ENCODE measurements at regions not wholly inside any gene's neighbourhood (a gene's known extent, or its start where the extent isn't known, plus 50 kb on each side); places are given as distances from the start of the nearest gene placed in this dataset.

DNA sequence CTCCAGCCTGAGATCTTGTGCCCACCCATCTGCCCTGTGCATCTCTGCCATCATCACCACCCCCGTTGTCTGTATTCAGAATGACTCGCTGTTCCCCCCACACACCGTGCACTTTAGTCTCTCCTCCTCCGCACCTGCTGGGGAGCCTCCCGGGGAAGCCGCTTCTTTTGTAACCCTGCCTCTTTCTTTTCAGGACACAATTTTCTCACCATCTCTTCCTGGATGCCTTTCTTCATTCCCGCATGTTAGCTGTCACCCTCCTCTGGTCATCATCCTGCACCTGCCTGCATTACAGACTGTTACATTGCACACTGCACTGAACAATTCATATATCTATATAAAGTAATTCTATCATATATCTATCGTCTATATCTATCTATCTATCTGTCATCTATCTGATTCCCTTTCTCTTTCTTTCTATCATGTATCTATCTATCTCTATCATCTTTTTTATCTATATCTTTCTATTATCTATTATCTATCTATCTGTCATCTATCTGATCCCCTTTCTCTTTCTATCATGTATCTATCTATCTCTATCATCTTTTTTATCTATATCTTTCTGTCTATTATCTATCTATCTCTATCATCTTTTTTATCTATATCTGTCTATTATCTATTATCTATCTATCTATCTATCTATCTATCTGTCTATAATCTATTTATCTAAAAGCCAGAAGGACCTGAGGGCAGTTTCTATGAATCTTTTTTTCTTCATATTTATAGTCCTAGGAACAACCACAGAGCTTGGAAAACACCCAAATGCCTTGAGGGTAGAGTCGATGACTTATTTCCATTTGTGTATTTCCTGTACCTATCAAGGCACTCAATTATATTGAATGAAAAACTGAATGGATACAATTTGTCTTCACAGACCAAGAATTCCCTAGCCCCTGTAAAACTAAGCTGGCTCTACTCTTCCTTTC lies 642.5 kb downstream of the ACTR3B start:
- DNase-seq, result no peak
- Histone ChIP-seq H3K9ac (ENCODE audit: insufficient read depth, low read length, poor library complexity, severe bottlenecking) (no peak overlapping the region), H2AFZ (ENCODE audit: insufficient read depth, low read depth, low read length, poor library complexity, severe bottlenecking) (no peak overlapping the region), H3K9me3 (replicated peaks in 1 of 2; ENCODE audit: control insufficient read depth in 1 of 2, insufficient read depth in 1 of 2, low read length in 2 of 2) (peaks cover 23% of the 10 kb centered on the region in 2 donors), H3K36me3 (replicated peaks in 1 of 2; ENCODE audit: control insufficient read depth in 1 of 2, insufficient read depth in 2 of 2, low read length in 2 of 2) (no peaks in the 10 kb centered on the region), H3K4me3 (replicated peaks in 1 of 3; ENCODE audit: low read depth in 2 of 3, low read length in 3 of 3) (no peak overlapping the region), H3K27ac (ENCODE audit: low read depth in 1 of 2, low read length in 2 of 2) (no peak overlapping the region), H4K20me1 (ENCODE audit: insufficient read depth, low read length) (no peaks in the 10 kb centered on the region), H3K4me2 (replicated peaks; ENCODE audit: extremely low read depth, low read length, poor library complexity, severe bottlenecking) (no peak overlapping the region), H3K79me2 (ENCODE audit: insufficient read depth, low read length) (no peaks in the 10 kb centered on the region), H3K27me3 (ENCODE audit: control insufficient read depth in 2 of 2, insufficient read depth in 2 of 2, low read length in 2 of 2) (no peaks in the 10 kb centered on the region), H3K4me1 (ENCODE audit: control insufficient read depth in 1 of 2, insufficient read depth in 2 of 2, low read length in 2 of 2) (no peaks in the 10 kb centered on the region)
- WGBS (ENCODE audit: insufficient coverage), result 89% methylated on average over 6 of the region's 9 CpGs
- Mint-ChIP-seq H3K27ac (no peak overlapping the region), H3K4me1 (no peaks in the 10 kb centered on the region), H3K27me3 (ENCODE audit: low read depth in 3 of 3) (peaks cover 0 to 5% (median 0%) of the 10 kb centered on the region in 3 donors), H3K36me3 (no peaks in the 10 kb centered on the region), H3K4me3 (no peak overlapping the region), H3K9me3 (peaks cover 2 to 31% (median 13%) of the 10 kb centered on the region in 7 donors)
- intact Hi-C loops (cut with micrococcal nuclease), result no loop called here
- TF ChIP-seq CTCF (IDR thresholded peaks at IDR 0.05), result no peak

DNA sequence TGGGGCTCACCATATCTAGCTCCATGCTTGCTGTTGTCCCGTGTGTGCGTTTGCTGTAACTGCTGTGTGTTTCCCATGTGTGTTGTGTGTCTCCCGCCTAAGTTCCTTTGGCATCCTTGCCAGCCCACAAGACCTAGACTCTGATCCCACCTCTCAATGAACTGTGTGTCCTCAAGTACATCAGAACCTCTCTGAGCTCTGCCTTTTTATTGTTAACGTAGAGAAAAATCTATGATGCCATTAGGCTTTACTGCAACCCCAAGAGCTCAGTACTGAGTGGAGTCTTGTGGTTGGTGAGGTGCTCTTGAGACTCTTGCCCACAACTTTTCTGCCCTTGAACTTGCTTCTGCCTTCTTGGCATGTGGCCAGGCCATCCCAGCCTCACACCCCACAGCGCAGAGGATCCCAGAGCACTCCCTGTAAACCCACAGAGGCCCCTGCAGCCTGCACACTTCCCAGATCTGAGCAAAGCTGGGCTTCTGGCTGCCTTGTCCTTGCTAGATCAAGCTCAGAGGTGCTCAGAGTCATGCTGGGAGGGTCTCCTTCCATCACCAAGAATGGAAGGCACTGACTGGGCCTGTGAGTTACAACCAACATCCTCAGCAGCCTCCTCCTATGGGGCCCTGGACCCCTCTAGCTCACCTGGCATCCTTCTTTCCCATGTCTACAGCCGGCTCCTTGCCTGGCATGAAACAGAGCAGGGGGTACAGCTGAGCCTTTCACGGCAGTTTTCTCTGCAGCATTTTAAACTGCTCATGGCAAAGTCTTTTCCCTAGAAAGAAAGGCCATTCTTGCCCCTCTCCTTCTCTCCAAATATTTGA lies 643.4 kb downstream of the ACTR3B start:
- H3K27ac ChIP-seq (ENCODE audit: low read depth in 1 of 2, low read length in 2 of 2), result no peak overlapping the region
- H3K9ac ChIP-seq (ENCODE audit: insufficient read depth, low read length, poor library complexity, severe bottlenecking), result no peak overlapping the region
- no peak overlapping the region for H3K4me3 ChIP-seq (replicated peaks in 1 of 3; ENCODE audit: low read depth in 2 of 3, low read length in 3 of 3)
- H3K36me3 ChIP-seq (replicated peaks in 1 of 2; ENCODE audit: control insufficient read depth in 1 of 2, insufficient read depth in 2 of 2, low read length in 2 of 2), result no peaks in the 10 kb centered on the region
- no peaks in the 10 kb centered on the region for H3K4me1 ChIP-seq (ENCODE audit: control insufficient read depth in 1 of 2, insufficient read depth in 2 of 2, low read length in 2 of 2)
- no peak for TF ChIP-seq CTCF (IDR thresholded peaks at IDR 0.05)
- 95% methylated on average over 5 of the region's 7 CpGs for WGBS (ENCODE audit: insufficient coverage)
- H3K9me3 ChIP-seq (replicated peaks in 1 of 2; ENCODE audit: control insufficient read depth in 1 of 2, insufficient read depth in 1 of 2, low read length in 2 of 2), result peaks cover 23% of the 10 kb centered on the region in 2 donors
- no peaks in the 10 kb centered on the region for H3K36me3 Mint-ChIP-seq
- H4K20me1 ChIP-seq (ENCODE audit: insufficient read depth, low read length), result no peaks in the 10 kb centered on the region
- H3K4me3 Mint-ChIP-seq, result no peak overlapping the region
- H3K27me3 Mint-ChIP-seq (ENCODE audit: low read depth in 3 of 3), result peaks cover 0 to 5% (median 0%) of the 10 kb centered on the region in 3 donors
- peaks cover 2 to 27% (median 9%) of the 10 kb centered on the region in 7 donors for H3K9me3 Mint-ChIP-seq
- no peak overlapping the region for H3K4me2 ChIP-seq (replicated peaks; ENCODE audit: extremely low read depth, low read length, poor library complexity, severe bottlenecking)
- DNase-seq, result no peak
- H3K27ac Mint-ChIP-seq, result no peak overlapping the region
- no peaks in the 10 kb centered on the region for H3K79me2 ChIP-seq (ENCODE audit: insufficient read depth, low read length)
- H3K4me1 Mint-ChIP-seq, result no peaks in the 10 kb centered on the region
- no peaks in the 10 kb centered on the region for H3K27me3 ChIP-seq (ENCODE audit: control insufficient read depth in 2 of 2, insufficient read depth in 2 of 2, low read length in 2 of 2)
- no peak overlapping the region for H2AFZ ChIP-seq (ENCODE audit: insufficient read depth, low read depth, low read length, poor library complexity, severe bottlenecking)
- intact Hi-C loops (cut with micrococcal nuclease), result no loop called here

Measured in CD14-positive monocyte (primary cell).